ENCODE measurements at regions not wholly inside any gene's neighbourhood (a gene's known extent, or its start where the extent isn't known, plus 50 kb on each side); places are given as distances from the start of the nearest gene placed in this dataset.
"Not testable (repeated sequence)": the region's sequence is repeated elsewhere in the genome, so short reads cannot be mapped to it uniquely, and the experiment has no call there.

GRCh38 chr11:87634331-87634730 lies 540.9 kb downstream of the RAB38 start:
- no peak for DNase-seq (ENCODE audit: low read depth)

- DNase-seq (ENCODE audit: low read depth) = no peak
Measured at GRCh38 chr11:87628957-87629356, 546.3 kb downstream of the RAB38 start.

GRCh38 chr11:87628026-87628580 lies 547.1 kb downstream of the RAB38 start:
- no peak for DNase-seq (ENCODE audit: low read depth)

GRCh38 chr11:87623531-87624365 lies 551.5 kb downstream of the RAB38 start:
- DNase-seq (ENCODE audit: low read depth) = not testable (repeated sequence)

- no peak for DNase-seq (ENCODE audit: low read depth)
Measured at GRCh38 chr11:87616511-87616910, 558.7 kb downstream of the RAB38 start.

GRCh38 chr11:87604350-87604749 lies 566.6 kb downstream of the TMEM135 start:
- DNase-seq (ENCODE audit: low read depth) = no peak

GRCh38 chr11:87603887-87604286 lies 566.2 kb downstream of the TMEM135 start:
- no peak for DNase-seq (ENCODE audit: low read depth)

GRCh38 chr11:87602776-87603175 lies 565.0 kb downstream of the TMEM135 start:
- no peak for DNase-seq (ENCODE audit: low read depth)

- DNase-seq (ENCODE audit: low read depth) = no peak
Measured at GRCh38 chr11:87600938-87601337, 563.2 kb downstream of the TMEM135 start.

- DNase-seq (ENCODE audit: low read depth) = no peak
Measured at GRCh38 chr11:87597725-87598124, 560.0 kb downstream of the TMEM135 start.

- DNase-seq (ENCODE audit: low read depth) = no peak
Measured at GRCh38 chr11:87596176-87596575, 558.4 kb downstream of the TMEM135 start.

- DNase-seq (ENCODE audit: low read depth) = no peak
Measured at GRCh38 chr11:87589082-87589481, 551.3 kb downstream of the TMEM135 start.

GRCh38 chr11:87585613-87586012 lies 547.9 kb downstream of the TMEM135 start:
- DNase-seq (ENCODE audit: low read depth) = not testable (repeated sequence)

- no peak for DNase-seq (ENCODE audit: low read depth)
Measured at GRCh38 chr11:87583931-87584330, 546.2 kb downstream of the TMEM135 start.

GRCh38 chr11:87575088-87575487 lies 537.4 kb downstream of the TMEM135 start:
- DNase-seq (ENCODE audit: low read depth) = no peak

- DNase-seq (ENCODE audit: low read depth) = no peak
Measured at GRCh38 chr11:87574193-87574592, 536.5 kb downstream of the TMEM135 start.

GRCh38 chr11:87573708-87574107 lies 536.0 kb downstream of the TMEM135 start:
- no peak for DNase-seq (ENCODE audit: low read depth)

- no peak for DNase-seq (ENCODE audit: low read depth)
Measured at GRCh38 chr11:87572881-87573280, 535.1 kb downstream of the TMEM135 start.

GRCh38 chr11:87560352-87560751 lies 522.6 kb downstream of the TMEM135 start:
- no peak for DNase-seq (ENCODE audit: low read depth)

- DNase-seq (ENCODE audit: low read depth) = not testable (repeated sequence)
Measured at GRCh38 chr11:87559852-87560251, 522.1 kb downstream of the TMEM135 start.

- no peak for DNase-seq (ENCODE audit: low read depth)
Measured at GRCh38 chr11:87555101-87555500, 517.4 kb downstream of the TMEM135 start.

GRCh38 chr11:87548797-87549196 lies 511.1 kb downstream of the TMEM135 start:
- DNase-seq (ENCODE audit: low read depth) = no peak

GRCh38 chr11:87545858-87546257 lies 508.1 kb downstream of the TMEM135 start:
- DNase-seq (ENCODE audit: low read depth) = no peak

- no peak for DNase-seq (ENCODE audit: low read depth)
Measured at GRCh38 chr11:87539596-87539995, 501.9 kb downstream of the TMEM135 start.

All from activated T-cell treated with anti-CD3 and anti-CD28 coated beads for 48 hours (primary cell).